ENCODE measurements at regions not wholly inside any gene's neighbourhood (a gene's known extent, or its start where the extent isn't known, plus 50 kb on each side); places are given as distances from the start of the nearest gene placed in this dataset.

- TF ChIP-seq CTCF (IDR thresholded peaks at IDR 0.05) (no peak), POLR2A (IDR thresholded peaks at IDR 0.05) (no peak)
Observed at GRCh38 chr11:79857377-79858214, 416.8 kb upstream of the TENM4 start.

Data from Peyer's patch (tissue), 4 donors.